ENCODE measurements at regions not wholly inside any gene's neighbourhood (a gene's known extent, or its start where the extent isn't known, plus 50 kb on each side); places are given as distances from the start of the nearest gene placed in this dataset.

DNA sequence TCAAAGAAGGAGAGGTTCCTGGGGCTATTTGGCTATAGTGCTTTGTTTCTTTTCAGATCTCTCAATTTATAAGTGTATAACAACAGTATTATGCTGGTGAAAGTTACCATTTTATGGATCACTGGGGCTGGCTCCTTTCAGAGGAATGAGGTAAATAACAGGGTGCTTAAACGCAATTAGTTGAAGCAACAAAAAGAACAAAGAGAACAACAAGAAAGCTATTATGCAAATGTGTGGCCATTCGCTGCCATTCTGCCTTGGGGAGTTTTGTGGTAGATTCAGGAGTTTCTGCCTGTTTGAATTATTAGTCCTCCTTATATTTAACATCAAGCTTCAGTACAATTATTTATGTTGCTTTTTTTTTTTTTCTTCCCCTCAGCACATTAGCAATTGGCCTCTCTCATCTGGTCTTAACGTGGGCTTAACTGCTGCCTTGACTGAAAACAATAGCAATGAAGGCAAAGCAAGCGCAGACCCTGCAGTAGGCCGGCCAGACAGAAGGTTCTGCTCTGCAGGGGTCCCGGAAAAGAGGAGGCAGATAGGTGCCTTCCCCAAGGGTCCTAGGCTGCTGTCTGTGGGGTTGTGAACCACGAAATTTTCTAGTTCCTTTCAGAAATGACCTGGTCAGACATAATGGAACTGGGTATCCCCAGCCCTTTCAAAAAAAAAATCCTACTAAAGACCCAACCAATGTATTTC is 339.9 kb upstream of the PODXL start:
- no peak for DNase-seq

GRCh38 chr7:131895541-131896164 is 339.2 kb upstream of the PODXL start:
- DNase-seq, result no peak

DNA sequence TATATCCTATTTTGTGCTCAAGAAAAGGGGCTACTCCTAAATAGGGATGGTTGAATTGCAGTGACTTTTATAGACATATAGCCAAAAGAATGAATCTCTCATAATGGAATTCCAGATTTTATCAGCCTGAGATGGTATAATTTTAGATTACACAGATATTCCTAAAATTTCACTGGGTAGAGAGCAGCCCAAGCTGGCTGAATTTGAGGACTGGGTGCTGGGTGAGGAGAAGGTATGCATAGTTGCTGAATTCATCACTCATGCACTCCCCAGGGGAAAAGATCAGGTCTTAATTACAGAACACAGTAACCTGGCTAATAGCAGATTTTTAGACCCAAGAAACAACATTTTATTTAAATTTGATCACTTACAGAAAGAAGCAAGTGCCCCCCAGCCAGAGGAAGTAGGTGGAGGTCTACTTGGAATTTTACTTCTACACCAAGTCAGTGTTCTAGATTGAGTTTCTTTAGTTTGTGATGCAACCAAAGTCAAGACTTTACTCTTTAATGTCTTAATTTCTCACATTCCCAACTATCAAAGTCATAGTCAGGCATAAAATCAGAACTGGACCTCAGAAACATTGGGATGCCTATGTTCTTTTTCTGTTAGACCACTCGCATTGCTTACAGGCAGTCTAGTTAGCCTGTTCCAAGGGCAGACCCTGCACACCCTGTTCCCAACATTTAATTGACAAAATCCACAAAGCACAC is 337.4 kb upstream of the PODXL start:
- no peak for DNase-seq

DNA sequence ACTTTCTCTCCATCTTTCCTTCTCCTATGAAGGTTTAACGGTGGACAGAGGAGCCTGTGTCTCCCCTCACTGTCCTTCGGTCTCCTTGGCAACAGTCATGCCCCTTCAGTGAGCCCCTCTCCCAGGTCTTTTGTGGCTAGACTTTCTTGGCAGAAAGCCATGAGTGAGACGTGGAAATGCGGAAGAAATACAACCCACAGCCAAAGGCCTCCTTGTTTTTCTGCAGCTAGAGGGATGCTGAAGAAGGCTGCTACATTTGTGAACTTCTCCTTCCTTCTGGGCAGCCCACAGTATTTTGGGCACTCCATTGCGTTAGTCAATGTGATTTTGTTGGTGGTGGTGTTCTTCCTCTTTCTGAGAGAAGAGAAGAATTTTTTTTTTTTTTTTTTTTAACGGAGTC is 333.7 kb upstream of the PODXL start:
- DNase-seq, result no peak

DNA sequence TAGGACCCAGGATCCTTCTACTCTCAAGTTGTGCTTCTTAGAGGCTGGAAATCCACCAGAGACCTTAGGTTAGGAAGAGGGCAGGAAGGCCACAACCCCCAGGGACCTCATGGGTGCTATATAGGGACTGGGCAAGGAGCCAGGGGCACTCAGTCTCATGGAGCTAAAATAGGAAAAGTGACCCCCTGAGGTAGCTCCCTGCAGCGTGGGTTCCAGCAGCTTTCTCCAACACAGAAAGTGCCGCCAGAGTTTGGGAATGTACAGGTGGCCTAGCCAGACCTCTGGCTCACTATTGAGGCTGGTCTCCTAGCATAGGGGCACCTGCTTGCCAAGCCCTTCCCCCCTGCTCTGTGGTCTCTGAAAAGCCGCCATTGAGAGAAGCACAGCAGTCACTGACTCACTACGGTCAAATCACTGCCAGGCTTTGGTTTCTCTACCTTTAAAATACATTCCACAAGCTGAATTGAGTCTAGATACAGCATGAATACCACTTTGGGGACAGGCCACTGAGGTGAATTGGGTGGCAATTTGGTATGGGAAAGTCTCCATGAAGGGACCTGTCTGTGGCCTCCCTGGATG is 333.2 kb upstream of the PODXL start:
- no peak for DNase-seq

DNA sequence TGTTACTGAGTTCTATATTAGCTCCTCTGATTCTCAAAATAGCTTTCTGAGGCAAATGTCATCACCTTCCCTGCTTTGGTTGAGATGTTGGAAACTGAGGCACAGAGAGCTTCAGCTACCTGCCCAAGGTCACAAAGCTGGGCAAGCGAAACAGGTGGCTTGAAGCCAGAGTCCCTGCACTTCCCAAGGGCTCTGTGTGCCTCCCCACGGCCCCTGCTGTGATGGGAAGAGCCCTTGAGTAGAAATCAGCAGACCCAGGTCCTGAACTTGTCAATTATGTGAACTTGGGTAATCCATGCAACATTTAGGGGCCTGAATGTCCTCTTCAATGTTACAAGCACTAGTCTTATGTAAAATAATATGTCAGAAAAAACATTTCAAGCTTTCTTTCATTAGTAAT is 327.3 kb upstream of the PODXL start:
- no peak for DNase-seq

DNA sequence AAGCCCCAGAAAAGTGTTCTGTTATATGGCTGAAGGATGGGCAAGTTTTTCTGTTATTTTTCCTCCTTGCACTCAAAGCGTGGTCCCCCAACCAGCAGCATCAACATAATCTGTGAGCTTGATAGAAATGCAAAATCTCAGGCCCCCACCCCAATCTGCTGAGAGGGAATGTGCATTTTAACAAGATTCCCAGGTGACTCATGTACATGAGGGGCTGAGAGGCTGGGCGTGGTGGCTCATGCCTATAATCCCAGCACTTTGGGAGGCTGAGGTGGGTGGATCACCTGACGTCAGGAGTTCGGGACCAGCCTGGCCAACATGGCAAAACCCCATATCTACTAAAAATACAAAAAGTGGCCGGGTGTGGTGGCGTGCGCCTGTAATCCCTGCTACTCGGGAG is 326.8 kb upstream of the PODXL start:
- DNase-seq, result no peak

DNA sequence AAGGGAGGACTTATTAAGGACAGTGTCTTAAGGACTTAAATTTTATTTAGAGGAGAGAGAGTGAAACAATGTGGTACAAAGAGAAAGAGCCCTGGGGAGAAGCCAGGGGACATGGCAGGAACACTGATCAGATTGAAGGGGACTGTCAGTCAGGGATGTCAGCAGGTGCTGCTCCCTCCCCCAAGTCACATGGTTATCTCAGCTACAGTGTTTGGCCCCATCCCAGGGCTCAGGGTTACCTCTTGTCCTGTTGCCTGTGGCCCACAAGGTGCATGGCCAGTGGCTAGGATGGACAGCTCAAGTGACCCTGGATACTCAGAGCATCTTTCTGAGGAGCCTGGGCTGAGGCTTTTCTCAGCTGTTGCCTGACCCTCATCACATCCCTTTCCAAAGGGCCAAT is 325.9 kb upstream of the PODXL start:
- no peak for DNase-seq

- no peak for DNase-seq
Observed at GRCh38 chr7:131880078-131880477, 323.6 kb upstream of the PODXL start.

- DNase-seq, result no peak
Observed at GRCh38 chr7:131879424-131879823, 323.0 kb upstream of the PODXL start.

GRCh38 chr7:131878777-131879176 is 322.3 kb upstream of the PODXL start:
- DNase-seq, result no peak

DNA sequence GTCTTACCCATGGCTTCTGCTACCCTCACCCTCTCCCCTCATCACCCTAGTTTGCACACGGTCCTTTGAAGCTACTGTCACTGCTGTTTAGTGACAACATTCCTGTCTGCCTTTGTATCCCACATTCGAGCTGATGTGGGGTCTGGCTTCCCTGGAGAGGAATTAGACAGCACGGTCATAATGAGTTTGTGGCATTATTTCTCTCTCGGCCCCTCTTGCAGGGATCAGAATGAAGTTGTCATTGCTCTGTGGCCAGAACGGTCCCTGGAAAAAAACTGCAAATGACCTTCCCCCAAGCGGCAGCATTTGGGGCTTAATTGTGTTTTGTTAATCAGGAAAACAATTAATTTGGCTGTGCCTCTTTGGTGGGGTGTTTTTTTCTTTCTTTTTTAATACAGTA is 317.2 kb upstream of the PODXL start:
- no peak for DNase-seq

DNA sequence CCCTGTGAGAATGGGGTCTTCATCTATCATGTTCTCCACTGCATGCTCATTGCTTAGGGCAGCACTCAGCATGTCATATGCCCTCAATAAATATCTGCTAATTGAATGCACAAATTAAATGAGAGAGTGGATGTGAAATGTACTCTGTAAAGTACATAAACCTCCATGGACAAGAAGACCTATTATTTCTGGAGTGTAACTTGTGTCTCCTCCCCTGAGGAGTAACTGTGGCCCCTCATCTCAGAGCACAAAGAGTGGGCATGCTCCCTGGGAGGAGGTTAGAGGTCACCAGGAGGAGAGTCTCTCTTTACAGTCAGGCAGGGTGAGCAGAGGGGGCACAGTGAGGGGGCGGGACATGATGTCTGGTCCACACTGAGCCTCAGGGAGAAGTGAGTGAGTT is 313.6 kb upstream of the PODXL start:
- no peak for DNase-seq

GRCh38 chr7:131869169-131869844 is 312.9 kb upstream of the PODXL start:
- no peak for DNase-seq

DNA sequence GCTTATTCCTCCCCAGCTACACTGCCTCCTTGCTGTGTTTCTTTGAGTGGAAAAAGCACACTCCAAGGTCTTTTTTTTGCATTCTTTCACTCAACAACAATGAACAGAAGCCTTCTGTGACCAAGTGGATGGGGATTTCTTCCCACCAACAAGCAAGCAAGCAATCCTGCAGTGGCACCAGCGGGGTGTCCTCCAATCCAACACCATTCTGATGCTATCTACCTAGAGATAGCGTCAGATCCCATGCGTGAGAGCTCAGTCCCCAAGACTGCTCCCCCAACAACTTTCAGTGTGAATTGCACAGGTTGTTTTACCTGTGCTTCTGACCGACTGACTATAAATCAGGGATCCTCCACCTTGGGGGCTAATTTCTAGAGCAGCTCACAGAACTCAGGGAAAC is 311.0 kb upstream of the PODXL start:
- DNase-seq, result no peak

DNA sequence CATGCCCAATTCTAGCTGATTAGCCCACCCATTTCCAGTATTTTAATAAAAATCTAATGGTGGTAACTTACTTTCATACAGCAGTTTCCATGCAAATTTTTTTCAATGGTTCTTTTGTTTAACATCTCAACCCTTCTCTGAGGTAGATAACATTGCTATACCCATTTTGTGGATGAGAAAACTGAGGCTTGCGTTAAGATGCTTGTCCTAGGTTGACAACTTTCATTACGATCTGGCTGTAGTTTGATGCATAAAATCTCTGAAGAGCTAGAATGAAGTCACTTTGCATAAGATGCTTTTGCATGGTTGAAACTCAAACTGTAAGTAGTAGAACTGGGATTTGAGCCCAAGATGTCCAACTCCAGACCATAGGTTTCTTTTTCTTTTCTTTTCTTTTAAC is 309.5 kb upstream of the PODXL start:
- no peak for DNase-seq

GRCh38 chr7:131861620-131862346 is 305.4 kb upstream of the PODXL start:
- DNase-seq, result no peak

DNA sequence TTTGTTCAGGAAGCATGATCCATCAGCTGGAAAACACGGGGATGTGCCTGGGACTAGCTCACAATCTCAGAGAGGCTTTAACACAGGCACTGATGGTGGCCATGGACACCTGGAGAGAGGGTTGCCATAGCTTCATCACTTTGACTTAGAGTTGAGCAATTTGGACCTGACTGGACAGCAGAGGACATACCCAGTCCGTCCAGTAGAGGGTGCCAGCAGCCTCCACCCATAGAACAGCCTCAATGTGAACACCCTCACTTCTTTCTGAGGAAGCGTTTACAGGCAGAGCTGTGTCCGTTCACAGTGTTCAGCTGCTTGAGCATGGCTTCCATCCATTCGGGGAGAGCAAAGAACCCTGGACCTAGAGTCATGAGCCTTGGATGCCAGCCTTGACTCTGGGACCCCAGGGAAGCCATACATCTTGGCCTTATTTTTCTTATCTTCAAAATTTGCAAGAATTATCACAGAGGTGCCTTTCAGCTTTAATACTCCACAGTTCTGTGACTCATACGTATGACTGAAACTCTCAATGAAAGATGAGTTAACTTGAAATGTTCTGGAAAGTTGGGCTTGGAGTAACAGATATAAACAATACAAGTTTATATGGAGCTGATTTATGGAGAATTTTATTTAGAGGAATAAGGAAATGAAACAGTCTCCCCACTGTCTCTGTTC is 302.9 kb upstream of the PODXL start:
- peak; percentile 35 for DNase-seq

GRCh38 chr7:131858611-131859010 is 302.2 kb upstream of the PODXL start:
- no peak for DNase-seq

GRCh38 chr7:131849472-131849871 is 293.0 kb upstream of the PODXL start:
- no peak for DNase-seq

- no peak for DNase-seq
Observed at GRCh38 chr7:131848033-131848432, 291.6 kb upstream of the PODXL start.

Measured in CD4-positive, alpha-beta T cell treated with Interleukin-12 subunit alpha and Interleukin-12 subunit beta, for 1 hour (primary cell).